ENCODE measurements at regions not wholly inside any gene's neighbourhood (a gene's known extent, or its start where the extent isn't known, plus 50 kb on each side); places are given as distances from the start of the nearest gene placed in this dataset.

DNA sequence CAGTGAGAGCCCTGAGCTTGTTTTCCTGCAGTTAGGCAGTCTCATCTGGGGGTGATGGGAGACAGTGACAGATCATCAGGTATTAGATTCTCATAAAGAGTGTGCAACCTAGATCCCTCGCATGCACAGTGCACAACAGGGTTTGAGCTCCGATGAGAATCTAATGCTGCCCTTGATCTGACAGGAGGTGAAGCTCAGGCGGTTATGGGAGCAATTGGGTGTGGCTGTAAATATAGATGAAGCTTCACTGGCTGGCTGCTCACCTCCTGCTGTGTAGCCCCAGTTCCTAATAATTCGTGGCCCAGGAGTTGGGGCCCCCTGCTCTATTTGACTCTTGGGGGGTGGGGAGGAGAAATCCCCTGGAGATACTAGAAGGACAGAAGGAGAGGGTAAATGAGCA lies 309.4 kb upstream of the STT3B start:
- 86 to 91% methylated on average over 4 of the region's 4 CpGs for WGBS, 2 experiments
- Histone ChIP-seq H3K4me1 (ENCODE audit: control insufficient read depth, insufficient read depth, low read length) (peaks cover 3% of the 10 kb centered on the region), H3K4me3 (ENCODE audit: insufficient read depth, low read depth, low read length) (no peak overlapping the region), H3K36me3 (ENCODE audit: control insufficient read depth, insufficient read depth, low read length) (no peaks in the 10 kb centered on the region), H3K9me3 (ENCODE audit: control insufficient read depth, low read length) (no peaks in the 10 kb centered on the region), H3K27me3 (ENCODE audit: control insufficient read depth, insufficient read depth, low read length, poor library complexity, severe bottlenecking) (no peaks in the 10 kb centered on the region), H3K27ac (ENCODE audit: insufficient read depth, low read depth, low read length, poor library complexity, severe bottlenecking) (no peak overlapping the region)

- no peaks in the 10 kb centered on the region for H3K36me3 ChIP-seq (ENCODE audit: control insufficient read depth, insufficient read depth, low read length)
- H3K9me3 ChIP-seq (ENCODE audit: control insufficient read depth, low read length): no peaks in the 10 kb centered on the region
- WGBS, 2 experiments: 89 to 96% methylated on average over 5 of the region's 5 CpGs
- H3K27ac ChIP-seq (ENCODE audit: insufficient read depth, low read depth, low read length, poor library complexity, severe bottlenecking): no peak overlapping the region
- no peak overlapping the region for H3K4me3 ChIP-seq (ENCODE audit: insufficient read depth, low read depth, low read length)
- peaks cover 3% of the 10 kb centered on the region for H3K4me1 ChIP-seq (ENCODE audit: control insufficient read depth, insufficient read depth, low read length)
- H3K27me3 ChIP-seq (ENCODE audit: control insufficient read depth, insufficient read depth, low read length, poor library complexity, severe bottlenecking): no peaks in the 10 kb centered on the region
These were observed 307.8 kb upstream of the STT3B start for GRCh38 chr3:31224936-31225335.

DNA sequence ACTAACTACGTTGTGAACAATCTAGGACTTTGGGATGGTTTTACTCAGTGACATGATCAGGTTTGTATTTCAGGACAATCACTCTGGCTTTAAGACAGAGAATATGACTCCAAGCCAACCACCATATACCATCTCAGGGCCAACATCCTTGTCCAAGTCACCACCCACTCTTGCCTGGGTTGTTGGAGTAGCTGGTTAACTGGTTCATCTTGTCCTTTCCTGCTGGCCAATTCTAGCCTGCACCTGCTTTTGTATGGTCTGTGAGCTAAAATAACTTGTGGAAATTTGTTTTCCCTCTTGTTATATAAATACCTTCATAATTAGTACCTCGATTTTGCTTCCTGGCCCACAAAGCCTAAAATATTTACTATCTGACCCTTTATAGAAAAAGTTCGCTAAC lies 306.8 kb upstream of the STT3B start:
- Histone ChIP-seq H3K36me3 (ENCODE audit: control insufficient read depth, insufficient read depth, low read length) (no peaks in the 10 kb centered on the region), H3K27me3 (ENCODE audit: control insufficient read depth, insufficient read depth, low read length, poor library complexity, severe bottlenecking) (no peaks in the 10 kb centered on the region), H3K9me3 (ENCODE audit: control insufficient read depth, low read length) (no peaks in the 10 kb centered on the region), H3K4me1 (ENCODE audit: control insufficient read depth, insufficient read depth, low read length) (peaks cover 3% of the 10 kb centered on the region), H3K4me3 (ENCODE audit: insufficient read depth, low read depth, low read length) (no peak overlapping the region), H3K27ac (ENCODE audit: insufficient read depth, low read depth, low read length, poor library complexity, severe bottlenecking) (no peak overlapping the region)
- WGBS, 2 experiments: 94 to 96% methylated on average over 3 of the region's 3 CpGs

DNA sequence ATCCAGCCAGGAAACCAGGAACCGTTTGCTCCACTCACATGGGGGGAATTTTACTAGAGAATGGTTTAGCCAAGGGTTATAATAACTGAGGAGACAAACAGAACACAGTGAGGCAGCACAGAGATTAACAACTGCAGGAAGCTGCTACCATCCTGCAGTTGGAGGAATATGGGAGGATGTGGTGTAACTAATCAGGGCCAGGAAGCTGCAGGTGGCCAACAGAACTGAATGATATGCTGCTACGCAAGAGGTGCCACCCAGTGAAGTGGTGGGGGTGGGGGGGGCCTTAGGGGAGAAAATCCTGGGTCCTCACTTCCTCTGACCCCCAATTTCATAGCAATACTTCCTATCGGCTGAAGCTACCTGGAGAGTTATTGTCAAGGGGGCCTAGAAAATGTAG lies 306.4 kb upstream of the STT3B start:
- H3K4me1 ChIP-seq (ENCODE audit: control insufficient read depth, insufficient read depth, low read length): peaks cover 3% of the 10 kb centered on the region
- H3K27me3 ChIP-seq (ENCODE audit: control insufficient read depth, insufficient read depth, low read length, poor library complexity, severe bottlenecking): no peaks in the 10 kb centered on the region
- no peak overlapping the region for H3K4me3 ChIP-seq (ENCODE audit: insufficient read depth, low read depth, low read length)
- WGBS, 2 experiments: 95% methylated on average over 3 of the region's 3 CpGs
- no peaks in the 10 kb centered on the region for H3K9me3 ChIP-seq (ENCODE audit: control insufficient read depth, low read length)
- H3K36me3 ChIP-seq (ENCODE audit: control insufficient read depth, insufficient read depth, low read length): no peaks in the 10 kb centered on the region
- H3K27ac ChIP-seq (ENCODE audit: insufficient read depth, low read depth, low read length, poor library complexity, severe bottlenecking): no peak overlapping the region

DNA sequence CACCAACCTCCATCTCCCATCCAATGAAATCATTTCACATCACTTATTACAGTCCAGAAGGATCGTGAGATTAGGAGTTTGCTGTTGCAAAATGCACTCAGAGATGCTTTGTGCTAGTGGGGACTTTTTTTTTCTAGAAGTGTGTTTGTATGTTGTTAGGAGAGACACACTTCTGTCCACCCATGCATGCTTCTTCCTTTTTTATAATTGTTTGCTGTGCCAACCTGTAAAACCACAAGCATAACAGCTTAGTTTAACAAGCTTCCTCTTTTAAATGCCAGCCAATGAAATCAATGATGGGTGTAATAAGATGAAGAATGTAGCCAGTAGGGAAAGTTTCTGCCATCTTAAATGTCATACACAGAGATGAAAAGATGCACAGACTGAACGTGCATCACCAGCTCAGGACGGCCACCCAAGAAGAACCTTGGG lies 305.6 kb upstream of the STT3B start:
- peaks cover 3% of the 10 kb centered on the region for H3K4me1 ChIP-seq (ENCODE audit: control insufficient read depth, insufficient read depth, low read length)
- no peak overlapping the region for H3K4me3 ChIP-seq (ENCODE audit: insufficient read depth, low read depth, low read length)
- H3K9me3 ChIP-seq (ENCODE audit: control insufficient read depth, low read length): no peaks in the 10 kb centered on the region
- WGBS, 2 experiments: 97% methylated on average over 3 of the region's 3 CpGs
- no peak overlapping the region for H3K27ac ChIP-seq (ENCODE audit: insufficient read depth, low read depth, low read length, poor library complexity, severe bottlenecking)
- H3K36me3 ChIP-seq (ENCODE audit: control insufficient read depth, insufficient read depth, low read length): no peaks in the 10 kb centered on the region
- H3K27me3 ChIP-seq (ENCODE audit: control insufficient read depth, insufficient read depth, low read length, poor library complexity, severe bottlenecking): no peaks in the 10 kb centered on the region

DNA sequence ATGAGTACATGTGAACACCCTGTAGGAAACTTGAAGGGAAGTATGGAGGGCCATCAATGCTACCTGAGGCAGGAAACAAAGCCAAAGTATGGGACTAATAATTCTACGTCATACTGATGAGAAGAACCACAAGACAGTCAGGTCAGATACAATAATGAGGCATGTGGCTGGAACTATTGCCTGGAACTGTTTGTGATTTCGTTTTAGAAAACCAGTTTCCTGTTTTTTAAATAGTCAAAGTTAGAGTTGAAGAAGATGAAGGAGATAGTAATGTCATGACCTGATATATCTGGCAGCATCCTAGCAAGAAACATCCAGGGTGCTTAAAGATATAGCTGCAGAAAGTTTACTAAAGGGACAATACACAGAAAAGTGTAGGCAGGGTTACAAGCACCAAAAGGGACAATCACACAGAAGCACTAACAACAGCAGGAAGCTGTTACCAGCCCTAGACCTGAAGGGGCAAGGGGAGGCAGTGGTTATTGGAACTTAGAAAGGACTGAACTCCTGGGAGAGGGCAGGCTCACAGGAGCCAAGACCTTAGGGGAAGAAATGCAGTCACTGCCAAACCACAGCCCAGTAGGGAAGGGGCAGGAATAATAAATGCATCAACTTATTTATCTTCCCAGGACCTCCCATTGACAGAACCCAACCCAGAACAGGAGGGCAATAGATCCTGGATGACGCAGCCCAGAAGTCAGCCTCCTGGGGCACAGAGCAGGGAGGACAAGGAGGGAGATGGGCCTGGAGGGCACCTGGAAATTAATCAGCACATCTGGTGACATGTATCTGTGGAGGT lies 302.1 kb upstream of the STT3B start:
- Histone ChIP-seq H3K9me3 (ENCODE audit: control insufficient read depth, low read length) (no peaks in the 10 kb centered on the region), H3K36me3 (ENCODE audit: control insufficient read depth, insufficient read depth, low read length) (no peaks in the 10 kb centered on the region), H3K27me3 (ENCODE audit: control insufficient read depth, insufficient read depth, low read length, poor library complexity, severe bottlenecking) (no peaks in the 10 kb centered on the region), H3K27ac (ENCODE audit: insufficient read depth, low read depth, low read length, poor library complexity, severe bottlenecking) (no peak overlapping the region), H3K4me3 (ENCODE audit: insufficient read depth, low read depth, low read length) (no peak overlapping the region), H3K4me1 (ENCODE audit: control insufficient read depth, insufficient read depth, low read length) (no peaks in the 10 kb centered on the region)
- 92 to 93% methylated on average over 3 of the region's 3 CpGs for WGBS, 2 experiments

DNA sequence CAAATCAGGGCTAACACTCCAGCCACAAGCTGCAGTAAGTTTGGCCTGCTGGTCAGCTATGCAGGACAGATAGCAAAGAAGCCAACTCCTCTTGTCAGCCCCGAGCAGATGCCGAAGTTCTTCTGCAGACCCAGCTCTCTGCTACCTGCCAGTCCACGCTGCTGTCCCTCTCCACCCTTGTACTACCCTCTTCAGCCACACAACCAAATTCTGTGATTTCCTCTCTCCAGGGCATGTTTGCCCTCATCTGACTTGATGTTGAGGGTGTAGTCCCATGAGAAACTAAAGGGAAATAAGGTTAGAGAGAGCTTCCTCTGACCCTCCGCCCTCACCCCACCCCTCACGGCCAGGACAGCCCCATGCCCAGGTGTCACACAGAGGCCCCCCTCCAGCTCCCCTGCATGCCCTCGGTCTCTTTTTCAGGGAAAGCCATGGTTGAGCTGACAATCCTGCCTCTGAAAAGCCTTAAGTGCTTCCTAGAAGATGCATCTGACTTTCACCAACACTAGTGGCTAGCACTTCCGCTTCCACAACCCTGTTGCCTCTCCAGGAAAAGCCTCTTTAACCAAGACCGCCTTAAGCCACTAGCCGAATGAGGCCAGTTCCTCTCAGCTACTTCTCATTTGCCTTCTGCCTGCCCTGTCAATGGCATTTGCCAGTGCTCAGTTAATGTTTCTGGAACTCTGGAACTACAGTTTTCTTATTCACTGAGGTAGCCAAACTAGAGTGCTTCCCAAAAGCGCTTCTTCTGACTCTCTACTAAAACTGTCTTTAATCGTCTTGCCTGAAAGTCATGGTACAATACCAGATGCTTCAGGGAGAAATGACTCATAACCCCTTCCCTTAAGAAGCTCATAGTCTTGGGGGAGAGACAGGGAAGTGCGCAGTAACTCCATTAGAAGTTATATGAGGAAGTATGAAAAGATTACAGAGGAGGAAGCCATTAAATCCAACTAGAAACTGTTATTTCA lies 300.4 kb upstream of the STT3B start:
- Histone ChIP-seq H3K4me1 (ENCODE audit: control insufficient read depth, insufficient read depth, low read length) (no peaks in the 10 kb centered on the region), H3K4me3 (ENCODE audit: insufficient read depth, low read depth, low read length) (no peak overlapping the region), H3K36me3 (ENCODE audit: control insufficient read depth, insufficient read depth, low read length) (no peaks in the 10 kb centered on the region), H3K9me3 (ENCODE audit: control insufficient read depth, low read length) (no peaks in the 10 kb centered on the region), H3K27ac (ENCODE audit: insufficient read depth, low read depth, low read length, poor library complexity, severe bottlenecking) (no peak overlapping the region), H3K27me3 (ENCODE audit: control insufficient read depth, insufficient read depth, low read length, poor library complexity, severe bottlenecking) (no peaks in the 10 kb centered on the region)
- 93 to 94% methylated on average over 11 to 12 of the region's 12 CpGs for WGBS, 2 experiments

DNA sequence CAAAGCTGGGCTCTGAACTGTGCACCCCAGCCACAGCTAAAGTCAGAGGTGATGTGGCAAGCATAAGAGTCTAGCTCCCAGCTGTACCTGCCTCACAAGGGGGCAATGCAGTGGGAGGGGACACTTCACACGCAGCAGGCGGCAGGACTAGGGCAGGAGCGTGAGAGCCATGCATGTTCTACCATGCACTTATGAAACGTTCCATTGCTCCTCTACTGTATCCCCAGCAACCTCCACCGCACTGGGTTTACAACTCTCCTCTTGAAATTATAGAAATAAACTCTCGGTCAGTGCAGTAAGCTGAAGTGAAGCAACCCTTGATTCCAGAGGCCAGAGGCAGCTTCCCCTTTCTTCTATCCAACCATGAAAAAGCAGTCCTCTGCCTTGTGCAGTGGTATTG lies 298.6 kb upstream of the STT3B start:
- no peaks in the 10 kb centered on the region for H3K9me3 ChIP-seq (ENCODE audit: control insufficient read depth, low read length)
- 91 to 95% methylated on average over 6 of the region's 6 CpGs for WGBS, 2 experiments
- no peaks in the 10 kb centered on the region for H3K36me3 ChIP-seq (ENCODE audit: control insufficient read depth, insufficient read depth, low read length)
- no peaks in the 10 kb centered on the region for H3K4me1 ChIP-seq (ENCODE audit: control insufficient read depth, insufficient read depth, low read length)
- no peak overlapping the region for H3K4me3 ChIP-seq (ENCODE audit: insufficient read depth, low read depth, low read length)
- no peaks in the 10 kb centered on the region for H3K27me3 ChIP-seq (ENCODE audit: control insufficient read depth, insufficient read depth, low read length, poor library complexity, severe bottlenecking)
- no peak overlapping the region for H3K27ac ChIP-seq (ENCODE audit: insufficient read depth, low read depth, low read length, poor library complexity, severe bottlenecking)

DNA sequence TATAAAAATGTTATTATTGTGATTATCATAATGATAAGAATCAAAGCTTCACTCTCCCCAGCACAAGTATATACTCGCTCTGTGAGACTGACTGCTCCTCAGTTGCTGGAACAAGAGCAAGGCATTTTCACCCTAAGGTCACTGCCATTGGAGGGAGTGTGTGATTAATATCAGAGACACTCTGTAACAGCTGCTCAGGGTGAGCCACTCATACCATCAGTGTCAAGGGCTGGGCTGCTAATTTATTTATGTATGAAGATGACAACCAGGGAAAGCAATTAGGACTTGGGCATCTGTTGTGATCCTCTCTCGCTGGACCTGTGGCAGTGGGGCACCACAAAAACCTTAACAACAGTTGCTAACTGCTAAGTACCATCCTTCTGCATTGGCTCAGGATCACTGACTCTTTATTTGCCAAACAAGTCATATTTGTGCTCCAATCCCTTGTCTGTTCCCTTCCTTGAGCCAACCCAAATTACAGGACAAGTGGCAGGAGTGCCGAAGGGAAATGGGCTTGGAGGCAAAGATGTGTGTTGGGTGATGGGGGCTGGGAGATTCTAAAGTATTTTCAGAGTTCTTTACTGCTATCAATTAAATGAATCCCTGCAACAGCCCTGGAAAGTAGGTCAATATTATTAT lies 297.5 kb upstream of the STT3B start:
- Histone ChIP-seq H3K27ac (ENCODE audit: insufficient read depth, low read depth, low read length, poor library complexity, severe bottlenecking) (no peak overlapping the region), H3K4me3 (ENCODE audit: insufficient read depth, low read depth, low read length) (no peak overlapping the region), H3K27me3 (ENCODE audit: control insufficient read depth, insufficient read depth, low read length, poor library complexity, severe bottlenecking) (no peaks in the 10 kb centered on the region), H3K36me3 (ENCODE audit: control insufficient read depth, insufficient read depth, low read length) (no peaks in the 10 kb centered on the region), H3K4me1 (ENCODE audit: control insufficient read depth, insufficient read depth, low read length) (no peaks in the 10 kb centered on the region), H3K9me3 (ENCODE audit: control insufficient read depth, low read length) (no peaks in the 10 kb centered on the region)
- WGBS, 2 experiments: 96 to 99% methylated on average over 3 of the region's 3 CpGs

- no peaks in the 10 kb centered on the region for H3K4me1 ChIP-seq (ENCODE audit: control insufficient read depth, insufficient read depth, low read length)
- no peaks in the 10 kb centered on the region for H3K9me3 ChIP-seq (ENCODE audit: control insufficient read depth, low read length)
- no peaks in the 10 kb centered on the region for H3K27me3 ChIP-seq (ENCODE audit: control insufficient read depth, insufficient read depth, low read length, poor library complexity, severe bottlenecking)
- H3K4me3 ChIP-seq (ENCODE audit: insufficient read depth, low read depth, low read length): no peak overlapping the region
- H3K27ac ChIP-seq (ENCODE audit: insufficient read depth, low read depth, low read length, poor library complexity, severe bottlenecking): no peak overlapping the region
- WGBS, 2 experiments: 84% methylated on average over 4 of the region's 4 CpGs
- H3K36me3 ChIP-seq (ENCODE audit: control insufficient read depth, insufficient read depth, low read length): no peaks in the 10 kb centered on the region
These were observed 294.8 kb upstream of the STT3B start for GRCh38 chr3:31237887-31238286.

Data from ectodermal cell (in vitro differentiated cells).